GM21447 (cell line): ENCODE measurements at regions not wholly inside any gene's neighbourhood (a gene's known extent, or its start where the extent isn't known, plus 50 kb on each side); places are given as distances from the start of the nearest gene placed in this dataset.

ENCODE experiments used
- ATAC-seq: cut with Tn5 transposase; IDR thresholded peaks from one replicate; pipeline ENCODE4 v1.9.1; 2021; ENCODE audit not compliant: unreplicated experiment

GRCh38 chr6:7042654-7043545 is 64.9 kb upstream of the RREB1 start:
- ATAC-seq, result no peak

GRCh38 chr6:7045331-7045730 is 62.4 kb upstream of the RREB1 start:
- no peak for ATAC-seq

GRCh38 chr6:7045746-7046145 is 62.0 kb upstream of the RREB1 start:
- ATAC-seq, result no peak

GRCh38 chr6:7047128-7047527 is 60.6 kb upstream of the RREB1 start:
- no peak for ATAC-seq

GRCh38 chr6:7047966-7048365 is 59.8 kb upstream of the RREB1 start:
- ATAC-seq, result no peak

GRCh38 chr6:7048894-7049293 is 58.9 kb upstream of the RREB1 start:
- ATAC-seq, result no peak

GRCh38 chr6:7050004-7050403 is 57.8 kb upstream of the RREB1 start:
- no peak for ATAC-seq

- ATAC-seq, result peak; percentile 38
Measured at GRCh38 chr6:7050872-7051779, 56.6 kb upstream of the RREB1 start.

GRCh38 chr6:7051780-7052442 is 55.9 kb upstream of the RREB1 start:
- ATAC-seq, result peak; percentile 68

GRCh38 chr6:7052443-7053011 is 55.2 kb upstream of the RREB1 start:
- ATAC-seq, result no peak

- ATAC-seq, result no peak
Measured at GRCh38 chr6:7053125-7053774, 54.5 kb upstream of the RREB1 start.
